A673 (cell line): ENCODE measurements at regions not wholly inside any gene's neighbourhood (a gene's known extent, or its start where the extent isn't known, plus 50 kb on each side); places are given as distances from the start of the nearest gene placed in this dataset.

Experiments used
- BruUV-seq: library from RNA; stranded (reverse); fragments of 400-500 nt; replicated peaks from 2 replicates; lab custom pipeline; 2021; lab: Mats Ljungman, UMichigan
- CTCF ChIA-PET: fragments of 300-600 bp; sonication (Branson Sonifier 250); formaldehyde crosslinking; loops from one replicate; lab custom pipeline; 2022; ENCODE audit warnings: antibody characterized with exemption; lab: Charles Lee
- POLR2A ChIA-PET: fragments of 300-600 bp; sonication (Branson Sonifier 250); formaldehyde crosslinking; loops from one replicate; lab custom pipeline; 2022; ENCODE audit warnings: antibody characterized with exemption; ENCODE audit not compliant: low non-redundant PET; lab: Charles Lee
- DNase-seq: peaks from one replicate; pipeline ENCODE4 v3.0.0-alpha.2; 2015; ENCODE audit warnings: low spot score
- H3K27ac ChIP-seq: fragments of 200-600 bp; sonication (generic); 2 replicates; pipeline ENCODE4 v1.5.1; 2016; ENCODE audit warnings: mixed run types, low read depth, mild to moderate bottlenecking, mixed read lengths, antibody characterized with exemption, low read length; ENCODE audit not compliant: poor library complexity, severe bottlenecking
- H3K27me3 ChIP-seq: fragments of 200-600 bp; sonication (generic); replicated peaks from 2 replicates; pipeline ENCODE4 v1.6.1; 2017; ENCODE audit warnings: mixed run types, low read depth, mild to moderate bottlenecking, mixed read lengths, antibody characterized with exemption, low read length; ENCODE audit not compliant: insufficient read depth, poor library complexity
- H3K36me3 ChIP-seq: fragments of 200-600 bp; sonication (generic); 2 replicates; pipeline ENCODE4 v1.6.1; 2016; ENCODE audit warnings: mixed run types, mild to moderate bottlenecking, mixed read lengths, antibody characterized with exemption, low read length; ENCODE audit not compliant: insufficient read depth, poor library complexity, severe bottlenecking
- H3K4me1 ChIP-seq: fragments of 200-600 bp; sonication (generic); 2 replicates; pipeline ENCODE4 v1.6.1; 2017; ENCODE audit warnings: mixed run types, mild to moderate bottlenecking, mixed read lengths, antibody characterized with exemption, low read length; ENCODE audit not compliant: insufficient read depth, poor library complexity, severe bottlenecking
- H3K4me3 ChIP-seq: fragments of 200-600 bp; sonication (generic); 2 replicates; pipeline ENCODE4 v1.5.1; 2016; ENCODE audit warnings: low read depth, mixed run types, mild to moderate bottlenecking, mixed read lengths, low read length; ENCODE audit not compliant: poor library complexity, severe bottlenecking
- H3K9me3 ChIP-seq: fragments of 200-600 bp; sonication (generic); 2 replicates; pipeline ENCODE4 v1.6.1; 2016; ENCODE audit warnings: mixed run types, low read depth, mild to moderate bottlenecking, mixed read lengths, antibody characterized with exemption, low read length; ENCODE audit not compliant: poor library complexity, severe bottlenecking
- CTCF ChIP-seq: fragments of 300-800, 200-600 bp; sonication (generic); conservative IDR thresholded peaks from 2 replicates; pipeline ENCODE4 v1.5.1; 2017; ENCODE audit warnings: low read depth, mild to moderate bottlenecking, antibody characterized with exemption, low read length, moderate library complexity, mixed read lengths
- EZH2 ChIP-seq: fragments of 200-600 bp; sonication (generic); IDR thresholded peaks from 2 replicates; pipeline ENCODE4 v1.6.1; 2017; ENCODE audit warnings: borderline replicate concordance, low read depth, mild to moderate bottlenecking, mixed read lengths, antibody characterized with exemption, low read length; ENCODE audit not compliant: poor library complexity, severe bottlenecking
- intact Hi-C: fragments of 100-400 bp; cut with micrococcal nuclease; formaldehyde crosslinking; loops from one replicate; pipeline ENCODE4 v1.10.0; 2022; ENCODE audit not compliant: unreplicated experiment

DNA sequence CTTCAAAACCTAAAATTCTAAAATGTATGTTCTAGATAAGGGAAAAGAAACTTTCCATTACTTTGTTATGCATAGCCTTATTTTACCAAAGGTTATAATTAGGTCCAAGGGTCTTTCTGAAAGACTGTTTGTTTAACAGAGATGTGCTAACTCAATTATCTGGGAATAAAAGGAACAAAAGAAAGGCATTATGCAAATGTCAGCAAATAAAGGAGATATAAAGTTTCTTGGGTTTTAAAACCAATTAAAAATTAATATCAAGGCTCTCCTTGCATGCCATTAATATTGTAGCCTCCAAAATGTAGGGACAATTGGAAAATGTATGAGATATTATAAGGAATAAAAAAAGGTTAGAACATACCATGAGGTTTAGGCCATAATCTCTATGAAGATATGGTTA lies 87.8 kb upstream of the DOCK10 start:
- DNase-seq = no peak
- Histone ChIP-seq H3K4me3 (no peak overlapping the region), H3K36me3 (no peaks in the 10 kb centered on the region), H3K27me3 (no peaks in the 10 kb centered on the region), H3K9me3 (no peaks in the 10 kb centered on the region), H3K27ac (no peak overlapping the region), H3K4me1 (no peaks in the 10 kb centered on the region)
- no peak for TF ChIP-seq EZH2
- no peak for TF ChIP-seq CTCF
- ChIA-PET CTCF (no interaction called here), POLR2A (no interaction called here)
- intact Hi-C loops = loop anchor here (10.0 kb wide), 1 partner anchor 285 kb away; no protein-coding TSS in a partner anchor
- no TSS peak for BruUV-seq

DNA sequence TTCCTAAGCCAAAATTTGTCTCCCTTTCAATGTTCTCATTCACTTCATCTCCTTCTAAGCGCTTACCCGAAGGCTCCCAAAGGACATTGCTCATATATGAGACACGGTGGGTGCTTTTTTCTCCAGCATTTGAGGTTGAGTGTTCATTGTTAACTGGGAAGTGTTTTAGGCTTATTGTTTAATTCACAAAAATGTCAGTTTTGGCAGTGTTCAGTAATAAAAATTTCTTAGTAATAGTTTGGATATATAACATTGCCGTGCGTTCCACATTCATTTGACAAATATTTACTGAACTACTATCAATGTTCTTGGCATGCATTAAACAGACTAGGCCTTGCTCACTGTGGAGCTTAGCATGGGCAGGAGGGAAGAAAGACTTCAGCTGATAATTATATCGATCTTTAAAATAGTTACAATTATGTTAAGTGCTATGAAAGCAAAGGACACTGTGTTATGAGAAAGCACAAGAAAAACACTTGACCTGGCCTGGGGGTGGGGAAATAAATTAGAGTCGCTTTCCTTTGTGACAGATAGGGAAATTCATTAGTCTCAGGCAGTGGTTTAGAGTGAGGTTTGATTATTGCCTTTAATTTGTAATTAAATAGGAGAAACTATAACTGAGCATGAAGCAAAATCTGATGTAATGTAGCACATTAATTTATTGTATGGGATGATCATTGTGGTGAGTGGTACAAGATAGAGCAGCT lies 82.2 kb upstream of the DOCK10 start:
- ChIA-PET CTCF (no interaction called here), POLR2A (no interaction called here)
- H3K36me3 ChIP-seq = no peaks in the 10 kb centered on the region
- intact Hi-C loops = no loop called here
- H3K9me3 ChIP-seq = no peaks in the 10 kb centered on the region
- H3K4me3 ChIP-seq = no peak overlapping the region
- H3K4me1 ChIP-seq = peaks cover 12% of the 10 kb centered on the region
- H3K27ac ChIP-seq = no peak overlapping the region
- BruUV-seq = no TSS peak
- TF ChIP-seq CTCF (no peak), EZH2 (no peak)
- DNase-seq = no peak
- H3K27me3 ChIP-seq = no peaks in the 10 kb centered on the region

DNA sequence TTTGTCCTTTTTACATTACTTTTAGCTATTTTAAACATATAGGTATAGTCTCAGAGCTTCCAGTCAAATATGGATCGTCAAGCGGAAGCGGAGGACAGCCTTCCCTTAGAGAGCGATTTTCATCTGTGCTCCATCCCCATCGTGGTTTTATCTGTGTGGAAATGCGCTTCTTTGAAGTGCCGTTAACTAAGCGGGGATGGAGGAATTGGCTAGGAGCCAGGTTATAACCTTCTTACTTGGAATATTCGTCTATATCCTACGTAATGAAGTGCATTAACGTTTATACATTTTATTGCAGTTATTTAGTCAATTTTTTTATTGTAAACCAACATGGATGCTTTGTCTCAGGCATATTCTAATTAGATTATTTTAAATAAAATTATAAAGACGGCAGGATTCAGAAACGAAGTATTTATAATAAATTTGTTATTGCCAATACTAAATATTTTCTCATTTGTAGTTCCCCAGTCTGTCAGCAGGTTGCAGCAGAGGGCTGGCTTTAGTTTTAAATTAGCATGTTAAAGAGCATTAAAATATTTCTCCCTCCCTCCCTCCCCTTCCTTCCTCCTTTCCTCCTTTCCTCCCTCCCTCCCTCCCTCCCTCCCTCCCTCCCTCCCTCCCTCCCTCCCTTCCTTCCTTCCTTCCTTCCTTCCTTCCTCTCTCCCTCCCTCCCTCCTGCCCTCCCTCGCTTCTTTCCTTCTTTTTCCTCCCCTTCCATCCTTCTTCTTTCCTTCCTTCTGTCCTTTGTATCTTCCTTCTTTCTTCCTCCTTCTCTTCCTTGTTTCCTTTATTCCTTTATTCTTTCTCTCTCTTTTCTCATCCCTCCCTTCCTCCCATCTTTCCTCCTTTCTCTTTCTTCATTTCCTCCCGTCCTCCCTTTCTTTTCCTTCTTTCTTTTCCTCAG lies 80.6 kb upstream of the DOCK10 start:
- CTCF ChIA-PET = interaction anchor here (0.7 kb wide), 1 partner anchor 537 kb away, joined by 5 read pairs; no protein-coding TSS in a partner anchor
- no peaks in the 10 kb centered on the region for H3K9me3 ChIP-seq
- TF ChIP-seq CTCF (peak; percentile 57), EZH2 (no peak)
- H3K36me3 ChIP-seq = no peaks in the 10 kb centered on the region
- no peak overlapping the region for H3K27ac ChIP-seq
- peaks cover 12% of the 10 kb centered on the region for H3K4me1 ChIP-seq
- BruUV-seq = no TSS peak
- POLR2A ChIA-PET = no interaction called here
- no peaks in the 10 kb centered on the region for H3K27me3 ChIP-seq
- peak overlapping the region; percentile 21 for H3K4me3 ChIP-seq
- DNase-seq = peak; percentile 63
- intact Hi-C loops = loop anchor here (1.0 kb wide), 1 partner anchor 537 kb away; no protein-coding TSS in a partner anchor
